ENCODE measurements at regions not wholly inside any gene's neighbourhood (a gene's known extent, or its start where the extent isn't known, plus 50 kb on each side); places are given as distances from the start of the nearest gene placed in this dataset.
"Not testable (repeated sequence)": the region's sequence is repeated elsewhere in the genome, so short reads cannot be mapped to it uniquely, and the experiment has no call there.

- Histone ChIP-seq H3K27ac (replicated peaks) (peak overlapping the region; percentile 56), H3K27me3 (ENCODE audit: insufficient read depth, poor library complexity, severe bottlenecking) (no peaks in the 10 kb centered on the region), H3K4me3 (replicated peaks; ENCODE audit: insufficient read depth, low read length) (no peak overlapping the region)
- peak; percentile 7; the same call in 1 of the 2 replicates for TF ChIP-seq SPI1 (IDR thresholded peaks at IDR 0.05; ENCODE audit: borderline replicate concordance, low read depth)
- TF ChIP-seq POLR2AphosphoS5 (IDR thresholded peaks at IDR 0.05; ENCODE audit: low read depth), result no peak
- DNase-seq (ENCODE audit: low read depth in 1 of 2, low spot score in 1 of 2), result peak in 1 of 2 experiments; percentile 36
These were observed 52.0 kb upstream of the CPM start for GRCh38 chr12:68984796-68985573.

GRCh38 chr12:68997526-68997925 is 64.6 kb upstream of the CPM start:
- H3K27me3 ChIP-seq (ENCODE audit: insufficient read depth, poor library complexity, severe bottlenecking); DNase-seq (ENCODE audit: low read depth in 1 of 2, low spot score in 1 of 2); H3K4me3 ChIP-seq (replicated peaks; ENCODE audit: insufficient read depth, low read length): not testable (repeated sequence)
- H3K27ac ChIP-seq (replicated peaks), result peak overlapping the region; percentile 41

- Histone ChIP-seq H3K27ac (replicated peaks) (peak overlapping the region; percentile 41), H3K27me3 (ENCODE audit: insufficient read depth, poor library complexity, severe bottlenecking) (no peaks in the 10 kb centered on the region), H3K4me3 (replicated peaks; ENCODE audit: insufficient read depth, low read length) (no peak overlapping the region)
- DNase-seq (ENCODE audit: low read depth in 1 of 2, low spot score in 1 of 2), result peak in 1 of 2 experiments; percentile 46
- TF ChIP-seq GABPA (IDR thresholded peaks at IDR 0.05; ENCODE audit: low read depth) (no peak), SPI1 (IDR thresholded peaks at IDR 0.05; ENCODE audit: borderline replicate concordance, low read depth) (peak; percentile 99)
These were observed 65.1 kb upstream of the CPM start for GRCh38 chr12:68998041-68998440.

- TF ChIP-seq CTCF (IDR thresholded peaks at IDR 0.05; ENCODE audit: insufficient read depth, low read length), result no peak
- DNase-seq (ENCODE audit: low read depth in 1 of 2, low spot score in 1 of 2), result no peak
These were observed 67.1 kb upstream of the CPM start for GRCh38 chr12:69000074-69000473.

GRCh38 chr12:69000540-69001243 is 67.7 kb upstream of the CPM start:
- H3K4me3 ChIP-seq (replicated peaks; ENCODE audit: insufficient read depth, low read length), result no peak overlapping the region
- no peak overlapping the region for H3K27ac ChIP-seq (replicated peaks)
- no peak for TF ChIP-seq CTCF (IDR thresholded peaks at IDR 0.05; ENCODE audit: insufficient read depth, low read length)
- no peak for TF ChIP-seq SPI1 (IDR thresholded peaks at IDR 0.05; ENCODE audit: borderline replicate concordance, low read depth)
- no peak for TF ChIP-seq REST (IDR thresholded peaks at IDR 0.05; ENCODE audit: insufficient replicate concordance, low read depth)
- TF ChIP-seq POLR2AphosphoS5 (IDR thresholded peaks at IDR 0.05; ENCODE audit: low read depth), result no peak
- H3K27me3 ChIP-seq (ENCODE audit: insufficient read depth, poor library complexity, severe bottlenecking), result no peaks in the 10 kb centered on the region
- no peak for DNase-seq (ENCODE audit: low read depth in 1 of 2, low spot score in 1 of 2)

More at GRCh38 chr12:69000074-69000473, 67.1 kb upstream of the CPM start:
- Histone ChIP-seq H3K27ac (replicated peaks) (no peak overlapping the region), H3K27me3 (ENCODE audit: insufficient read depth, poor library complexity, severe bottlenecking) (no peaks in the 10 kb centered on the region), H3K4me3 (replicated peaks; ENCODE audit: insufficient read depth, low read length) (no peak overlapping the region)

GRCh38 chr12:69001251-69001650 is 68.3 kb upstream of the CPM start:
- H3K27me3 ChIP-seq (ENCODE audit: insufficient read depth, poor library complexity, severe bottlenecking), result no peaks in the 10 kb centered on the region
- no peak for DNase-seq (ENCODE audit: low read depth in 1 of 2, low spot score in 1 of 2)
- TF ChIP-seq SPI1 (IDR thresholded peaks at IDR 0.05; ENCODE audit: borderline replicate concordance, low read depth) (no peak), GABPA (IDR thresholded peaks at IDR 0.05; ENCODE audit: low read depth) (no peak), REST (IDR thresholded peaks at IDR 0.05; ENCODE audit: insufficient replicate concordance, low read depth) (no peak), CTCF (IDR thresholded peaks at IDR 0.05; ENCODE audit: insufficient read depth, low read length) (no peak), POLR2AphosphoS5 (IDR thresholded peaks at IDR 0.05; ENCODE audit: low read depth) (no peak)
- H3K4me3 ChIP-seq (replicated peaks; ENCODE audit: insufficient read depth, low read length), result no peak overlapping the region
- H3K27ac ChIP-seq (replicated peaks), result no peak overlapping the region
